Peyer's patch (tissue), 4 donors: ENCODE measurements at regions not wholly inside any gene's neighbourhood (a gene's known extent, or its start where the extent isn't known, plus 50 kb on each side); places are given as distances from the start of the nearest gene placed in this dataset.

Source experiments
- CTCF ChIP-seq, 6 experiments: fragments of 450-650 bp in 4 of 6; fragments of 200-600 bp in 2 of 6; sonication (generic) in 1 of 6; IDR thresholded peaks; one replicate each; pipeline ENCODE4 v1.5.1; 2017 to 2019; ENCODE audit warnings: antibody characterized with exemption in 6 of 6, mild to moderate bottlenecking in 3 of 6, moderate library complexity in 1 of 6
- POLR2A ChIP-seq, 2 donors: fragments of 450-650 bp; IDR thresholded peaks; one replicate each; pipeline ENCODE4 v1.5.1; 2017; ENCODE audit warnings: antibody characterized with exemption in 2 of 2, mild to moderate bottlenecking in 2 of 2, moderate library complexity in 2 of 2

- no peak for TF ChIP-seq POLR2A (IDR thresholded peaks at IDR 0.05)
- no peak for TF ChIP-seq CTCF (IDR thresholded peaks at IDR 0.05)
These were observed 101.1 kb upstream of the ID4 start for GRCh38 chr6:19736066-19736465.
